Lung (tissue), 11 donors: ENCODE measurements at regions not wholly inside any gene's neighbourhood (a gene's known extent, or its start where the extent isn't known, plus 50 kb on each side); places are given as distances from the start of the nearest gene placed in this dataset.
A peak's percentile ranks its signal among the peaks of the same experiment; 100 is the strongest.

Source experiments
- ATAC-seq: fragments of 200-7000 bp; cut with Tn5 transposase; one replicate; pipeline ENCODE4 v1.9.1; 2020; ENCODE audit warnings: moderate number of reproducible peaks; ENCODE audit not compliant: insufficient read depth, low FRiP score
- DNase-seq, 3 donors: peaks; one replicate each; pipeline ENCODE4 v3.0.0-alpha.2; 2013 to 2017
- H3K27ac ChIP-seq, 2 donors: one replicate each; pipeline ENCODE4 v1.5.1; 2013; ENCODE audit warnings: mild to moderate bottlenecking in 2 of 2, moderate library complexity in 2 of 2, control low read depth in 1 of 2, inconsistent platforms in 1 of 2, low read depth in 1 of 2, low read length in 1 of 2
- H3K27me3 ChIP-seq, 3 donors: one replicate each; pipeline ENCODE4 v1.5.1; 2013; ENCODE audit warnings: low read length in 2 of 3; ENCODE audit not compliant: control insufficient read depth in 3 of 3, insufficient read depth in 3 of 3
- H3K36me3 ChIP-seq, 4 donors: one replicate each; pipeline ENCODE4 v1.5.1; 2013; ENCODE audit warnings: low read length in 4 of 4, mild to moderate bottlenecking in 1 of 4, moderate library complexity in 1 of 4; ENCODE audit not compliant: control insufficient read depth in 4 of 4, insufficient read depth in 4 of 4
- H3K4me1 ChIP-seq, 5 donors: one replicate each; pipeline ENCODE4 v1.5.1; 2013; ENCODE audit warnings: low read length in 5 of 5, mild to moderate bottlenecking in 2 of 5, moderate library complexity in 1 of 5; ENCODE audit not compliant: control insufficient read depth in 5 of 5, insufficient read depth in 5 of 5
- H3K4me3 ChIP-seq: one replicate; pipeline ENCODE4 v1.5.1; 2013; ENCODE audit warnings: mild to moderate bottlenecking, control low read depth, moderate library complexity
- H3K9ac ChIP-seq, 2 donors: one replicate each; pipeline ENCODE4 v1.5.1; 2013; ENCODE audit warnings: low read length in 2 of 2, control low read depth in 1 of 2; ENCODE audit not compliant: insufficient read depth in 1 of 2
- H3K9me3 ChIP-seq, 4 donors: one replicate each; pipeline ENCODE4 v1.5.1; 2013; ENCODE audit warnings: low read length in 3 of 4, mild to moderate bottlenecking in 1 of 4, moderate library complexity in 1 of 4; ENCODE audit not compliant: control insufficient read depth in 4 of 4, insufficient read depth in 3 of 4
- WGBS, 2 donors: extraction: QIAGEN DNeasy Blood & Tissue Kit; methylation state at CpG; one replicate each; pipeline ENCODE4 v1.1.7; 2013; 5-methylcytosine and 5-hydroxymethylcytosine counted together
- TF ChIP-seq, protein P1 (sequence below): IDR thresholded peaks from 2 replicates; pipeline ENCODE4 v1.5.1; 2012; ENCODE audit warnings: mild to moderate bottlenecking; ENCODE audit errors: control extremely low read depth, extremely low read depth
- donor health status: control.
- donor health status: control.
- donor health status: Bipolar disorder and iron deficiency.
- donor health status: healthy.
- donor health status: DM: yes; HTN: yes; CAD: no.

DNA sequence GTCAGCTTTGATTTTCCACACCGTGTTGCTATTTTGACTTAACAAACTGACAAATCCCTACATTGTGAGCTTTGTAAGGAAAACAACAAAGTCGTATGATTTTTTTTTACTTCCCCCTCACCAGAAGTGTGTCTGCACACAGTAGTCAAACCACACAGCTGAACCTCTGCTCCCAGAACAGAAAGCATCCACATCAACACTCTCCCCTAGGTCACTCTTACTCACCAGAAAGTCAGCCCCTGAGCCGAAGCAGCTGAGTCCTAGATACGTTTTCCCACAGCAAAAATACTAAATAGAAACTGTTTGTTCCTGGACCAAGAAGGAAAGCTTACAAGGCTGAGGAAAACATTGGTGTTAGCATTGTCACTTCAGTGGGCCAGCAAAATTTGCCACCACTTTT is 305.7 kb downstream of the DHX15 start:
- H3K36me3 ChIP-seq, result no peaks in the 10 kb centered on the region
- no peaks in the 10 kb centered on the region for H3K27me3 ChIP-seq
- H3K9ac ChIP-seq, result no peak overlapping the region
- H3K27ac ChIP-seq, result no peak overlapping the region
- ATAC-seq (no peak), DNase-seq (no peak)
- no peaks in the 10 kb centered on the region for H3K4me1 ChIP-seq
- no peak overlapping the region for H3K4me3 ChIP-seq
- H3K9me3 ChIP-seq, result no peaks in the 10 kb centered on the region
- TF ChIP-seq, protein P1, sequence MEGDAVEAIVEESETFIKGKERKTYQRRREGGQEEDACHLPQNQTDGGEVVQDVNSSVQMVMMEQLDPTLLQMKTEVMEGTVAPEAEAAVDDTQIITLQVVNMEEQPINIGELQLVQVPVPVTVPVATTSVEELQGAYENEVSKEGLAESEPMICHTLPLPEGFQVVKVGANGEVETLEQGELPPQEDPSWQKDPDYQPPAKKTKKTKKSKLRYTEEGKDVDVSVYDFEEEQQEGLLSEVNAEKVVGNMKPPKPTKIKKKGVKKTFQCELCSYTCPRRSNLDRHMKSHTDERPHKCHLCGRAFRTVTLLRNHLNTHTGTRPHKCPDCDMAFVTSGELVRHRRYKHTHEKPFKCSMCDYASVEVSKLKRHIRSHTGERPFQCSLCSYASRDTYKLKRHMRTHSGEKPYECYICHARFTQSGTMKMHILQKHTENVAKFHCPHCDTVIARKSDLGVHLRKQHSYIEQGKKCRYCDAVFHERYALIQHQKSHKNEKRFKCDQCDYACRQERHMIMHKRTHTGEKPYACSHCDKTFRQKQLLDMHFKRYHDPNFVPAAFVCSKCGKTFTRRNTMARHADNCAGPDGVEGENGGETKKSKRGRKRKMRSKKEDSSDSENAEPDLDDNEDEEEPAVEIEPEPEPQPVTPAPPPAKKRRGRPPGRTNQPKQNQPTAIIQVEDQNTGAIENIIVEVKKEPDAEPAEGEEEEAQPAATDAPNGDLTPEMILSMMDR, result no peak
- 58 to 61% methylated on average over 4 of the region's 4 CpGs for WGBS, 2 donors

GRCh38 chr4:24274381-24274941 is 309.9 kb downstream of the DHX15 start:
- Histone ChIP-seq H3K9ac (no peak overlapping the region), H3K27me3 (no peaks in the 10 kb centered on the region), H3K27ac (no peak overlapping the region), H3K9me3 (no peaks in the 10 kb centered on the region), H3K4me1 (no peaks in the 10 kb centered on the region), H3K4me3 (no peak overlapping the region), H3K36me3 (no peaks in the 10 kb centered on the region)
- WGBS, 2 donors, result 85 to 92% methylated on average over 3 of the region's 3 CpGs
- DNase-seq, result peak; percentile 18 to 76 (median 66)
- no peak for ATAC-seq
- TF ChIP-seq, protein P1, result no peak

- WGBS, 2 donors, result 69 to 87% methylated on average over 4 of the region's 4 CpGs
These were observed 311.2 kb downstream of the DHX15 start for GRCh38 chr4:24273136-24273535.

More at GRCh38 chr4:24273136-24273535, 311.2 kb downstream of the DHX15 start:
- no peak overlapping the region for H3K9ac ChIP-seq
- no peaks in the 10 kb centered on the region for H3K36me3 ChIP-seq
- TF ChIP-seq, protein P1, result no peak
- DNase-seq (no peak), ATAC-seq (no peak)
- H3K4me1 ChIP-seq, result no peaks in the 10 kb centered on the region
- no peak overlapping the region for H3K4me3 ChIP-seq
- H3K27me3 ChIP-seq, result no peaks in the 10 kb centered on the region
- no peaks in the 10 kb centered on the region for H3K9me3 ChIP-seq
- no peak overlapping the region for H3K27ac ChIP-seq
